Erythroblast (primary cell): ENCODE measurements at regions not wholly inside any gene's neighbourhood (a gene's known extent, or its start where the extent isn't known, plus 50 kb on each side); places are given as distances from the start of the nearest gene placed in this dataset.

ENCODE experiments used
- GATA1 ChIP-seq: IDR thresholded peaks from 2 replicates; pipeline ENCODE4 v1.6.1; 2011; ENCODE audit warnings: low read depth, mild to moderate bottlenecking, control low read depth, low read length, moderate library complexity
- POLR2A ChIP-seq: IDR thresholded peaks from 2 replicates; pipeline ENCODE4 v1.6.1; 2011; ENCODE audit warnings: mild to moderate bottlenecking, low read length

DNA sequence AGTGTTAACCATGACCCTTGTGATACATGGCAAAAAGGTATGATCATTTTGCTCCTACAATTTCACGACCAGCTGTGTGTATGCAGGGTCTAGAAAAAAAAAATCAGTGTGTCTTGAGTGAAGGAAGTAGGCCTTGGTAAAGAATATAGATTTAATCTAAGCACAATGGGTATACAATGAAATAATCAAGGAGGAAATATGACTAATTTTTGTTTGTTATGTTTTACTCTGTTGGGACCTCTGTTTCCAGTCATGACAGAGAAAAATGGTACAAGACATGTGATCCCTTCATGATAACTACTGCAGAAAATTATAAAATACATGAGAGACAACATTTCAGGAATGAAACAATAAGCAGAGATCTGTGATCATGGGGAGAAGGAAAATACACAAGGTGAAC, 835.5 kb downstream of the PDHA2 start:
- TF ChIP-seq POLR2A (no peak), GATA1 (no peak)
